GM12872 (cell line): ENCODE measurements at regions not wholly inside any gene's neighbourhood (a gene's known extent, or its start where the extent isn't known, plus 50 kb on each side); places are given as distances from the start of the nearest gene placed in this dataset.

Experiments
- TF ChIP-seq, protein P1 (sequence below): IDR thresholded peaks from 3 replicates; pipeline ENCODE4 v1.5.1; 2011; ENCODE audit warnings: low read depth, mild to moderate bottlenecking, low read length, moderate library complexity; ENCODE audit not compliant: insufficient read depth

- TF ChIP-seq, protein P1, sequence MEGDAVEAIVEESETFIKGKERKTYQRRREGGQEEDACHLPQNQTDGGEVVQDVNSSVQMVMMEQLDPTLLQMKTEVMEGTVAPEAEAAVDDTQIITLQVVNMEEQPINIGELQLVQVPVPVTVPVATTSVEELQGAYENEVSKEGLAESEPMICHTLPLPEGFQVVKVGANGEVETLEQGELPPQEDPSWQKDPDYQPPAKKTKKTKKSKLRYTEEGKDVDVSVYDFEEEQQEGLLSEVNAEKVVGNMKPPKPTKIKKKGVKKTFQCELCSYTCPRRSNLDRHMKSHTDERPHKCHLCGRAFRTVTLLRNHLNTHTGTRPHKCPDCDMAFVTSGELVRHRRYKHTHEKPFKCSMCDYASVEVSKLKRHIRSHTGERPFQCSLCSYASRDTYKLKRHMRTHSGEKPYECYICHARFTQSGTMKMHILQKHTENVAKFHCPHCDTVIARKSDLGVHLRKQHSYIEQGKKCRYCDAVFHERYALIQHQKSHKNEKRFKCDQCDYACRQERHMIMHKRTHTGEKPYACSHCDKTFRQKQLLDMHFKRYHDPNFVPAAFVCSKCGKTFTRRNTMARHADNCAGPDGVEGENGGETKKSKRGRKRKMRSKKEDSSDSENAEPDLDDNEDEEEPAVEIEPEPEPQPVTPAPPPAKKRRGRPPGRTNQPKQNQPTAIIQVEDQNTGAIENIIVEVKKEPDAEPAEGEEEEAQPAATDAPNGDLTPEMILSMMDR, result no peak
These were observed 368.5 kb upstream of the DPYD start for GRCh38 chr1:98289311-98289710.

GRCh38 chr1:98288494-98288893 lies 367.7 kb upstream of the DPYD start:
- TF ChIP-seq, protein P1, result no peak

- TF ChIP-seq, protein P1, result no peak
These were observed 366.8 kb upstream of the DPYD start for GRCh38 chr1:98287626-98288025.

GRCh38 chr1:98286656-98287055 lies 365.8 kb upstream of the DPYD start:
- TF ChIP-seq, protein P1, result no peak

DNA sequence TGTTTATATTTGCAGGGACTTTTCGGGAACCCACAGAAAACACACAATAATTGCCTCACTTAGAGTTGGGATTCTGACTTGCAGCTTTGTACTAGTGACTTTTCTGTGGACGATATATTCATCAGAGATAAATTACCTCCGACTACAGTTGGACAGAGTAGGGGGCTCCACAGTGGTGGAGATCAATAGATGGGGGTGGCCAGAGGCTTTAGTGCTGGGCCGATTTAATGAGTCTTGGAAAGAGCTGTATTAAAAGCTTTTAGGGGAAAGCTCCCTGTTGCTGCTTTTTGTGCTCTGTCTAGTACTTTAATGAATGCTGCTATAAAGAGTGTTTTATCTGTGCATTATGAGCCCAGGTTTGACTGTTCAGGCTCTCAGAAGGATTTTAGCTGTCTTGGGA lies 359.2 kb upstream of the DPYD start:
- TF ChIP-seq, protein P1, result no peak

DNA sequence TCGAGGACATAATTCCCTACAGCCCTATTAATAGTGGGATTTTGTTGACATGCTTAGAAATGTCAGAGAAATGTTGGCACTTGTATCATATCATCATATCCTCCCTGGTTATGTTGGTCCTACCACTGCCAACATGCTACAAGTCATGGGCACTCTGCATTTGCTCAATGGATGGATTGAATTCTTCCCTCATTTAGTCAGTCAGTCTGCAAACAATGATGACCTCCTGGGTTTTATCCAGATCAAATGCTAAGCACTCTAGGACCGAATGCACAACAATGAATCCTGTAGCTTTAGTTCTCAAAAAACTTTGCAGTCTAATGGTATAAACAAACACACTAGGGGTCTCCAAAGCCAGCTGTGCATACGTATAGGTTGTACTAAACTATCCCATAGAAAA lies 357.2 kb upstream of the DPYD start:
- TF ChIP-seq, protein P1, result no peak

- TF ChIP-seq, protein P1, result no peak
These were observed 356.3 kb upstream of the DPYD start for GRCh38 chr1:98277118-98277517.

GRCh38 chr1:98276514-98276913 lies 355.7 kb upstream of the DPYD start:
- TF ChIP-seq, protein P1, result no peak
